Transverse colon (tissue), 3 donors: ENCODE measurements at regions not wholly inside any gene's neighbourhood (a gene's known extent, or its start where the extent isn't known, plus 50 kb on each side); places are given as distances from the start of the nearest gene placed in this dataset.

Experiments
- CTCF ChIP-seq, 5 experiments: fragments of 200-600 bp in 3 of 5; fragments of 450-650 bp in 2 of 5; sonication (generic) in 3 of 5; IDR thresholded peaks; 1 replicate in 2 of 5; 2 replicates in 3 of 5; pipeline ENCODE4 v1.5.1; 2016 to 2017; ENCODE audit warnings: antibody characterized with exemption in 5 of 5, inconsistent platforms in 3 of 5, mild to moderate bottlenecking in 2 of 5, moderate library complexity in 1 of 5
- POLR2A ChIP-seq: fragments of 450-650 bp; IDR thresholded peaks from one replicate; pipeline ENCODE4 v1.6.1; 2016; ENCODE audit warnings: antibody characterized with exemption, mild to moderate bottlenecking, moderate library complexity

GRCh38 chr2:21363364-21363763 is 239.6 kb downstream of the TDRD15 start:
- TF ChIP-seq CTCF (IDR thresholded peaks at IDR 0.05) = no peak
- no peak for TF ChIP-seq POLR2A
